Type B pancreatic cell (in vitro differentiated cells): ENCODE measurements at regions not wholly inside any gene's neighbourhood (a gene's known extent, or its start where the extent isn't known, plus 50 kb on each side); places are given as distances from the start of the nearest gene placed in this dataset.

Experiments used
- DNase-seq: peaks from one replicate; pipeline ENCODE4 v3.0.0; 2021; ENCODE audit warnings: mixed read lengths; ENCODE audit not compliant: unreplicated experiment; ENCODE audit errors: extremely low spot score
- H3K27ac Mint-ChIP-seq: 2 replicates; pipeline ENCODE4 v1.8.0; 2021; ENCODE audit warnings: mild to moderate bottlenecking, mixed read lengths
- H3K27me3 Mint-ChIP-seq: 2 replicates; pipeline ENCODE4 v1.8.0; 2021; ENCODE audit warnings: mixed read lengths
- H3K36me3 Mint-ChIP-seq: 2 replicates; pipeline ENCODE4 v1.8.0; 2021; ENCODE audit warnings: mixed read lengths
- H3K4me1 Mint-ChIP-seq: one replicate; pipeline ENCODE4 v1.8.0; 2021; ENCODE audit warnings: mixed read lengths; ENCODE audit not compliant: unreplicated experiment
- H3K4me3 Mint-ChIP-seq: 2 replicates; pipeline ENCODE4 v1.8.0; 2021; ENCODE audit warnings: mild to moderate bottlenecking, mixed read lengths
- H3K9me3 Mint-ChIP-seq: 2 replicates; pipeline ENCODE4 v1.8.0; 2021; ENCODE audit warnings: mixed read lengths
- CTCF ChIP-seq: fragments of 200-600 bp; sonication (generic); conservative IDR thresholded peaks from 2 replicates; pipeline ENCODE4 v1.5.0; 2021; ENCODE audit warnings: antibody characterized with exemption, mild to moderate bottlenecking

GRCh38 chr12:115618105-115618504 lies 659.4 kb downstream of the MED13L start:
- Mint-ChIP-seq H3K27me3 (no peaks in the 10 kb centered on the region), H3K27ac (no peak overlapping the region), H3K36me3 (no peaks in the 10 kb centered on the region), H3K4me3 (no peak overlapping the region), H3K4me1 (peaks cover 9% of the 10 kb centered on the region), H3K9me3 (no peaks in the 10 kb centered on the region)
- no peak for TF ChIP-seq CTCF
- DNase-seq: no peak

- Mint-ChIP-seq H3K4me3 (no peak overlapping the region), H3K36me3 (no peaks in the 10 kb centered on the region), H3K27me3 (no peaks in the 10 kb centered on the region), H3K9me3 (no peaks in the 10 kb centered on the region), H3K4me1 (peaks cover 9% of the 10 kb centered on the region), H3K27ac (no peak overlapping the region)
- no peak for DNase-seq
- no peak for TF ChIP-seq CTCF
These were observed 660.1 kb downstream of the MED13L start for GRCh38 chr12:115617391-115617790.

- Mint-ChIP-seq H3K4me3 (no peak overlapping the region), H3K9me3 (no peaks in the 10 kb centered on the region), H3K4me1 (no peaks in the 10 kb centered on the region), H3K27me3 (no peaks in the 10 kb centered on the region), H3K27ac (no peak overlapping the region), H3K36me3 (no peaks in the 10 kb centered on the region)
- no peak for TF ChIP-seq CTCF
- DNase-seq: no peak
These were observed 666.0 kb downstream of the MED13L start for GRCh38 chr12:115611477-115611876.

- TF ChIP-seq CTCF: no peak
- peaks cover 7% of the 10 kb centered on the region for H3K4me1 Mint-ChIP-seq
- H3K4me3 Mint-ChIP-seq: no peak overlapping the region
- H3K27ac Mint-ChIP-seq: no peak overlapping the region
- H3K9me3 Mint-ChIP-seq: no peaks in the 10 kb centered on the region
- peaks cover 9% of the 10 kb centered on the region for H3K27me3 Mint-ChIP-seq
- DNase-seq: no peak
- H3K36me3 Mint-ChIP-seq: no peaks in the 10 kb centered on the region
These were observed 668.1 kb downstream of the MED13L start for GRCh38 chr12:115609347-115609746.

- peaks cover 15% of the 10 kb centered on the region for H3K27me3 Mint-ChIP-seq
- no peak for TF ChIP-seq CTCF
- H3K36me3 Mint-ChIP-seq: no peaks in the 10 kb centered on the region
- peaks cover 7% of the 10 kb centered on the region for H3K4me1 Mint-ChIP-seq
- DNase-seq: no peak
- H3K27ac Mint-ChIP-seq: no peak overlapping the region
- no peak overlapping the region for H3K4me3 Mint-ChIP-seq
- H3K9me3 Mint-ChIP-seq: no peaks in the 10 kb centered on the region
These were observed 671.5 kb downstream of the MED13L start for GRCh38 chr12:115606040-115606439.
